ENCODE measurements at regions not wholly inside any gene's neighbourhood (a gene's known extent, or its start where the extent isn't known, plus 50 kb on each side); places are given as distances from the start of the nearest gene placed in this dataset.
"Not testable (repeated sequence)": the region's sequence is repeated elsewhere in the genome, so short reads cannot be mapped to it uniquely, and the experiment has no call there.

DNA sequence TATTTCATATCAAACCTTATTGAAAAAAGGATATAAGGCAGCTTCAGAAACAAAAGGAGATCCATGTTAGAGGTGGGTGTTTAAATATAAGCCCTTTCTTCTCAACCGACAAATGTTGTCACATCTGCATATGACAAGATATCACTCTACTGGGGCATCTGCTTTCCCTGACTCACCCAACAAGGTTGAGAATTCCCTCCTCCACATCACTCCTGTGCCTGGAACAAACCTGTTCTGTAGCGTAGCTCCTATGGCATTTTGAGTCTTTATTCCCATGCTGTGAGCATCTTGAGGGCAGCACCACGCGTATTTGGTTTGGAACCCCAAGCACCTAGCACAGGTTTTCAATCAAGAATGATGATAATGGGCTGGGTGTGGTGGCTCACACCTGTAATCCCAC lies 59.4 kb upstream of the ZFHX3 start:
- no peaks in the 10 kb centered on the region for H3K36me3 ChIP-seq (ENCODE audit: insufficient read depth, low read length)
- no peaks in the 10 kb centered on the region for H3K27me3 ChIP-seq (ENCODE audit: control insufficient read depth, insufficient read depth, low read length)

DNA sequence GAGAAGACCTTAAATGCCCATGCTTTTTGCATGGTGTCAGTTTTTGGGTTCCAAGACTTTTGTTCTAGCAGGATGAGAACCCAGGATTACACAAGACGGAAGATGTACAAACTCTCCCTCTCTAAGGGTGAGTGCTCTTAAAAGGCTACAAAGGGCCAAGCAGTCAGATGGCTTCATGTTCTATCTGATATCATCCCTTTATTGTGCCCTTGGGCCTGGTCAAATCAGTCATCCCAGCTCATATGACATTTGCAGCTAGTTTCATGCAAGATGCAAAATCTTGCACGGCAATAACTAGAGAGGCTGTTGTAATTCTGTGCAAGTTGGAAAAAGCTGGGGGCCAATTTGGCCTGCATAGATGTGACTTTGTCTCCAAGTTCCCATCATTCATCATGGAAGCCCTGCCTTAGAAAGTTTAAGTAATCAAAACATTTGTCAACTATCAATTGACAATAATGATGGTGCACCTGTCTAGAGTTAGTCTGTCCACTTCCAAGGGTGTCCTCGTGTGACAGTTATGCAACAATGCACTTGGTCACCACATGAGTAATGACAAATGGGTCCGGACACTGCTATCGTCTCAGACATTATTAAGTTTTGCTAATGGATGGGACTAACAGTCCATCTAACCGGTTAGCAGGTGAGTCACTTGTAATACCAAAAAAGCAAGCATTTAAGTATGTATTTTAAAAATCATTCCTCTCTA lies 58.6 kb upstream of the ZFHX3 start:
- H3K4me3 ChIP-seq (ENCODE audit: low read length): no peak overlapping the region
- no peaks in the 10 kb centered on the region for H3K4me1 ChIP-seq (ENCODE audit: control insufficient read depth, insufficient read depth, low read length)
- H3K9ac ChIP-seq (ENCODE audit: low read depth, low read length): no peak overlapping the region
- no peaks in the 10 kb centered on the region for H3K36me3 ChIP-seq (ENCODE audit: insufficient read depth, low read length)
- H3K27me3 ChIP-seq (ENCODE audit: control insufficient read depth, insufficient read depth, low read length): no peaks in the 10 kb centered on the region
- H3K4me2 ChIP-seq (ENCODE audit: low read length): no peak overlapping the region
- no peaks in the 10 kb centered on the region for H3K9me3 ChIP-seq (replicated peaks; ENCODE audit: low read length)

More for the DNA sequence above, 59.4 kb upstream of the ZFHX3 start:
- Histone ChIP-seq H3K4me2 (ENCODE audit: low read length) (no peak overlapping the region), H3K9ac (ENCODE audit: low read depth, low read length) (no peak overlapping the region), H3K4me3 (ENCODE audit: low read length) (no peak overlapping the region), H3K4me1 (ENCODE audit: control insufficient read depth, insufficient read depth, low read length) (no peaks in the 10 kb centered on the region), H3K9me3 (replicated peaks; ENCODE audit: low read length) (no peaks in the 10 kb centered on the region)

DNA sequence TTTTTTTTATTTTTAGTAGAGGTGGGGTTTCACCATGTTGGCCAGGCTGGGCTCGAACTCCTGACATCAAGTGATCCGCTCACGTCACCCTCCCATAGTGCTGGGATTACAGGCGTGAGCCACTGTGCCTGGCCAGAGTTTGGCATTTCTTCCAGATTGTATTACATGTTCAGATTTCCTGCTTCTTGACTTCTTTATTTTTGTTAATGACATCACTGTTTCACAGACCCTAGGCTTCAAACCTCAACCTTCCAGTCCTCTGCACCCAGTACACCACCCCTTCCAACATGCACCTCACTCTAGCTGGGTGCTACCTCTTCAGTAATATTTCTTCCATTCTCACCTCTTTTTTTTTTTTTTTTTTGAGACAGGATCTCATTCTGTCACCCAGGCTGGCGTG lies 53.6 kb upstream of the ZFHX3 start:
- no peak overlapping the region for H3K4me2 ChIP-seq (ENCODE audit: low read length)
- no peaks in the 10 kb centered on the region for H3K9me3 ChIP-seq (replicated peaks; ENCODE audit: low read length)
- no peaks in the 10 kb centered on the region for H3K27me3 ChIP-seq (ENCODE audit: control insufficient read depth, insufficient read depth, low read length)
- no peaks in the 10 kb centered on the region for H3K36me3 ChIP-seq (ENCODE audit: insufficient read depth, low read length)
- no peak overlapping the region for H3K4me3 ChIP-seq (ENCODE audit: low read length)
- H3K9ac ChIP-seq (ENCODE audit: low read depth, low read length): no peak overlapping the region
- no peaks in the 10 kb centered on the region for H3K4me1 ChIP-seq (ENCODE audit: control insufficient read depth, insufficient read depth, low read length)

DNA sequence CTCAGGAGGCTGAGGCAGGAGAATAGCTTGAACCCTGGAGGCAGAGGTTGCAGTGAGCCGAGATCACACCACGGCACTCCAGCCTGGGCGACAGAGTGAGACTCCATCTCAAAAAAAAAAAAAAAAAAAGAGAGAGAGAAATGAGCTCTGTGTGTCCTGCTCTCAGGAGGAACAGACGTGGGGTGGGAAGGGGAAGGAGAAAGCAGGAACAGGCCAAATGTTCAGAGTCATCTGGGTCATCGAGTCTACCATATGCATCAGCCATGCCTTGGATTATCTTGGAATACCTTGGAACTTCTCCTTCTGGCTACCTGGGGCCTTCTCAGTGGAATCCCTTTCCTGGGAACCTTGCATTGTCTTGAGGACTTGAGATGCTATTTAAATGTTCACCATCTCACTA lies 51.7 kb upstream of the ZFHX3 start:
- not testable (repeated sequence) for H3K4me2 ChIP-seq (ENCODE audit: low read length); H3K4me3 ChIP-seq (ENCODE audit: low read length); H3K36me3 ChIP-seq (ENCODE audit: insufficient read depth, low read length); H3K27me3 ChIP-seq (ENCODE audit: control insufficient read depth, insufficient read depth, low read length); H3K4me1 ChIP-seq (ENCODE audit: control insufficient read depth, insufficient read depth, low read length); H3K9ac ChIP-seq (ENCODE audit: low read depth, low read length); H3K9me3 ChIP-seq (replicated peaks; ENCODE audit: low read length)
